Type B pancreatic cell (in vitro differentiated cells): ENCODE measurements at regions not wholly inside any gene's neighbourhood (a gene's known extent, or its start where the extent isn't known, plus 50 kb on each side); places are given as distances from the start of the nearest gene placed in this dataset.
A peak's percentile ranks its signal among the peaks of the same experiment; 100 is the strongest.
"Not testable (repeated sequence)": the region's sequence is repeated elsewhere in the genome, so short reads cannot be mapped to it uniquely, and the experiment has no call there.

ENCODE experiments used
- DNase-seq: peaks from one replicate; pipeline ENCODE4 v3.0.0; 2021; ENCODE audit warnings: mixed read lengths; ENCODE audit not compliant: unreplicated experiment; ENCODE audit errors: extremely low spot score
- H3K27ac Mint-ChIP-seq: 2 replicates; pipeline ENCODE4 v1.8.0; 2021; ENCODE audit warnings: mild to moderate bottlenecking, mixed read lengths
- H3K27me3 Mint-ChIP-seq: 2 replicates; pipeline ENCODE4 v1.8.0; 2021; ENCODE audit warnings: mixed read lengths
- H3K36me3 Mint-ChIP-seq: 2 replicates; pipeline ENCODE4 v1.8.0; 2021; ENCODE audit warnings: mixed read lengths
- H3K4me1 Mint-ChIP-seq: one replicate; pipeline ENCODE4 v1.8.0; 2021; ENCODE audit warnings: mixed read lengths; ENCODE audit not compliant: unreplicated experiment
- H3K4me3 Mint-ChIP-seq: 2 replicates; pipeline ENCODE4 v1.8.0; 2021; ENCODE audit warnings: mild to moderate bottlenecking, mixed read lengths
- H3K9me3 Mint-ChIP-seq: 2 replicates; pipeline ENCODE4 v1.8.0; 2021; ENCODE audit warnings: mixed read lengths
- TF ChIP-seq, protein P1 (sequence below): fragments of 200-600 bp; sonication (generic); conservative IDR thresholded peaks from 2 replicates; pipeline ENCODE4 v1.5.0; 2021; ENCODE audit warnings: antibody characterized with exemption, mild to moderate bottlenecking

DNA sequence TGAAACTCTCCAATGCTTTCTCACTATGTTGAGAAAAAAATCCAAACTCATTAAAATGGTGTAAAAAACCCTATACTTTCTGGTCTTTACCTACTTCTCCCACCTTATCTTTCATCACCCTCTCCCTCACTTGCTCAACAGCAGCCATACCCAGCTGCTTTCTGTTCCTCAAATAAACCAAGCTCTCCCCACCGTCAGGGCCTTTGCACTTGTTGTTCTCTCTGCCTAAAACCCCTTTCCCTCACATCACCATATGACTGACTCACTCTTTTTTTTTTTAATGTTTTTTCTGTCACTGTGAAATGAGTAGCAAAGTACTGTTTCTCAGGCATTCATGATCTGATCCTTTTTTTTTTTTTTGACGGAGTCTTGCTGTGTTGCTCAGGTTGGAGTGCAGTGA, 122.3 kb upstream of the TMEM164 start:
- peaks cover 15% of the 10 kb centered on the region for H3K4me1 Mint-ChIP-seq
- no peaks in the 10 kb centered on the region for H3K9me3 Mint-ChIP-seq
- H3K27me3 Mint-ChIP-seq, result peaks cover 4% of the 10 kb centered on the region
- no peak for DNase-seq
- TF ChIP-seq, protein P1, sequence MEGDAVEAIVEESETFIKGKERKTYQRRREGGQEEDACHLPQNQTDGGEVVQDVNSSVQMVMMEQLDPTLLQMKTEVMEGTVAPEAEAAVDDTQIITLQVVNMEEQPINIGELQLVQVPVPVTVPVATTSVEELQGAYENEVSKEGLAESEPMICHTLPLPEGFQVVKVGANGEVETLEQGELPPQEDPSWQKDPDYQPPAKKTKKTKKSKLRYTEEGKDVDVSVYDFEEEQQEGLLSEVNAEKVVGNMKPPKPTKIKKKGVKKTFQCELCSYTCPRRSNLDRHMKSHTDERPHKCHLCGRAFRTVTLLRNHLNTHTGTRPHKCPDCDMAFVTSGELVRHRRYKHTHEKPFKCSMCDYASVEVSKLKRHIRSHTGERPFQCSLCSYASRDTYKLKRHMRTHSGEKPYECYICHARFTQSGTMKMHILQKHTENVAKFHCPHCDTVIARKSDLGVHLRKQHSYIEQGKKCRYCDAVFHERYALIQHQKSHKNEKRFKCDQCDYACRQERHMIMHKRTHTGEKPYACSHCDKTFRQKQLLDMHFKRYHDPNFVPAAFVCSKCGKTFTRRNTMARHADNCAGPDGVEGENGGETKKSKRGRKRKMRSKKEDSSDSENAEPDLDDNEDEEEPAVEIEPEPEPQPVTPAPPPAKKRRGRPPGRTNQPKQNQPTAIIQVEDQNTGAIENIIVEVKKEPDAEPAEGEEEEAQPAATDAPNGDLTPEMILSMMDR, result no peak
- no peak overlapping the region for H3K4me3 Mint-ChIP-seq
- no peaks in the 10 kb centered on the region for H3K36me3 Mint-ChIP-seq
- H3K27ac Mint-ChIP-seq, result no peak overlapping the region

DNA sequence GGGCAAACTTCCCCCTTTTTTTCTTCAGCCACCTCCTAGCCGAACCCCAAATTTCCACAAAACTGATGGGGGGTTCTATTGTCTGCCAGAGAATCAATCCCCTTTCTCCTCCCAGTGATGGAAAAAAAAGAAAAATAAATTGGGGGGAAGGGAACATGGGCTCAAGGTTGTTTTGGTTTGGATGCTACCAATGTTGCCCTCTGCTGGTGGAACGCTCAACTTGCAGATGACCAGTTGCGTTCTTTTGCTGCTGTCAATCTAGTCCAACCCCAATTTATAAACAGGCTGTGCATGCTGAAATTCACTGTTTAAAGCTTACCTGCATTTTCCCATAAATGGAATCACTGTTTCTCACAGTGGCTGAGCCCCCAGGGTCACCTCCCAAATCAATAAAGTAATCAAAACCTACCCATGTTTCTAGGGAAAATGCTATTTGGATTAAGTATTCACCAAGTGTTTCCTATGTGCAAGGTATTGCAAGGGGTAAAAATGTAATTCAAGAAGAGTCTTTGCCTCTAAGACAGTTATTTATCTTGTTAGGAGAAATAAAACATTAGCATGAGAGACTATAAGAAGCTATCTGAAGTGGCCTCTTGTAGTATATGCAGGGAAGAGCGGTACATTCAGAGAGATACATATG, 116.7 kb upstream of the TMEM164 start:
- H3K27me3 Mint-ChIP-seq, result peaks cover 4% of the 10 kb centered on the region
- H3K4me3 Mint-ChIP-seq, result no peak overlapping the region
- TF ChIP-seq, protein P1, result peak; percentile 92
- DNase-seq, result no peak
- no peaks in the 10 kb centered on the region for H3K9me3 Mint-ChIP-seq
- H3K27ac Mint-ChIP-seq, result no peak overlapping the region
- H3K4me1 Mint-ChIP-seq, result peaks cover 16% of the 10 kb centered on the region
- no peaks in the 10 kb centered on the region for H3K36me3 Mint-ChIP-seq

DNA sequence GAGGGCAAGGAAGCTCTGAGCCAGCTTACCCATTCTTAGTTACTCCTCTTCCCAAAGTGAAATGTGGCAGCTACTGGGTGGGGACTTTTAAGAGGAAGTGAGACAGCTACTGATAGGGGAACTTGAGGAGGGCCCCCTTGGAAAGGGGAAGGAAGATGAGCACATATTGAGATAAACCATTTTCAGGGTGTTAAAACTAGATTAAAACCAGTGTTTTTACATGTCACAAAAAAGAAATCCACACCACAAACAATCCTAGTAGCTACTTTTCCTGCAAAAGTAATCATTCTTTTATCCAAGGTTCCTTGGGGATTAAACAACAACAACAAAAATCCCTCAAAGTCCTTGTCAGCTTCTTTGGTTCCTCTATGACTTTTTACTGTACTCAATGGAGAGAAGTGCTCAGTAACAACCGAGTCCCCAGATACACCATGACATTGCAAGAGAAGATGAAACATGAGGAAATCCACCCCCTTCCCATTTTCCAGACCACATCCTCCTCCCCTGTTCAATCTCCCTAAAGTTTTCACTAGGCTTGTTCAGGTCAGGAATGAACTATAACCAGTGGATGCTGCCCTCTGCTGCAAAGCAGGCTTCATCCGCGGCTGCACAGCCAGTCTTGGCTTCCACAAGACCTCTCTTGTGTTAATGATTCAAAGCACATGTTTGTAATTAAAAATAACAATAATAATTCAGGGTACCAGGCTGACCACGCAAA, 113.5 kb upstream of the TMEM164 start:
- H3K4me3 Mint-ChIP-seq, result no peak overlapping the region
- H3K4me1 Mint-ChIP-seq, result peaks cover 16% of the 10 kb centered on the region
- no peak for DNase-seq
- no peak overlapping the region for H3K27ac Mint-ChIP-seq
- TF ChIP-seq, protein P1, result peak; percentile 59
- peaks cover 4% of the 10 kb centered on the region for H3K27me3 Mint-ChIP-seq
- no peaks in the 10 kb centered on the region for H3K9me3 Mint-ChIP-seq
- H3K36me3 Mint-ChIP-seq, result no peaks in the 10 kb centered on the region

DNA sequence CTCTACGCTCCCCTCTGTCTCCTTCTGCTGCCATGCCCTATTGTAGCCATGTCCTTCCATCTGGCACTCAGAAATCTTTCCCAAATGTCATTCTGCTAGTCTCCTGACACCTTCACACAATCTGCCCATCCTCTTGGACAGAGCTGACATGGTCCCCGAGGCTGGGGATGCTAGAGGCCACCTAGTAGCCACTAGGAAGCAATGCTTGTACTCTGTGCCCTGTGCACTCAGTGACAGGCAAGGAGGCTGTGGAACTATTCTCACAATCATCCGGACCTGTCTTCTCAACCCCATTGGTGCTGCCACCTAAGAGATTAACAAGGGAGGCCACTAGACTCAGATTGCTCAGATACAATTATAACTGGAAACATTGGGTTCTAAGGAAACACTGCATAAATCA, 112.6 kb upstream of the TMEM164 start:
- peaks cover 16% of the 10 kb centered on the region for H3K4me1 Mint-ChIP-seq
- TF ChIP-seq, protein P1, result no peak

DNA sequence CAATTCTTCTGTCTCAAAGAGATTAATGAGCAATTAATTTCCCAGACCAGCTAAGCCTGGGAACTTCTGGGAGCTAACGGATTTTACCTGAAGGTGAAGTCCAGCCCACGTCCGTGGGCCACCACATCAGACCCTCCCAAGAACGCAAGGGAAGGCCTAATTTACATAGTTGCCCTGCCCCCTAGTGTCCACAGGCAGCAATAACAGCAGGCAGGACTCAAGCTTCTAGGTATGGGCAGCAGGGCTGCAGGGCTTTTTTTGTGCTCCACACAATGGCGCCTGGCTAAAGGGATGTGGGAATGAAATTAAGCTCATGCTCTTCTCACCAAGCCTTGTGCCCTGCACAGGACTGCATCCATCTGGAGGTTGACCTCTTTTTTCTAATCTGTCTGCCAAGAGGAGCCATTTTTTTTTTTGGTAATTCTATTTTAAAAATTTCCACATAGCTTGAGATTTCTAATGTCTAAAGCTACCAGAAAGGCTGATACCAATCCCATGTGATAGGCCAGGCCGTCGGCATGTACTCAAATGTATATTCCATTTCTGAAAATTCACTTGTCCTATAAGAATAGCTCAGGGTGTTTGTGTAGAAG, 111.9 kb upstream of the TMEM164 start:
- Mint-ChIP-seq H3K27ac (no peak overlapping the region), H3K4me1 (peaks cover 16% of the 10 kb centered on the region), H3K27me3 (peaks cover 4% of the 10 kb centered on the region), H3K36me3 (no peaks in the 10 kb centered on the region), H3K9me3 (no peaks in the 10 kb centered on the region), H3K4me3 (no peak overlapping the region)
- TF ChIP-seq, protein P1, result peak; percentile 96
- peak; percentile 76 for DNase-seq

More for the DNA sequence above, 112.6 kb upstream of the TMEM164 start:
- Mint-ChIP-seq H3K27me3 (peaks cover 4% of the 10 kb centered on the region), H3K27ac (no peak overlapping the region), H3K36me3 (no peaks in the 10 kb centered on the region), H3K4me3 (no peak overlapping the region), H3K9me3 (no peaks in the 10 kb centered on the region)
- no peak for DNase-seq

DNA sequence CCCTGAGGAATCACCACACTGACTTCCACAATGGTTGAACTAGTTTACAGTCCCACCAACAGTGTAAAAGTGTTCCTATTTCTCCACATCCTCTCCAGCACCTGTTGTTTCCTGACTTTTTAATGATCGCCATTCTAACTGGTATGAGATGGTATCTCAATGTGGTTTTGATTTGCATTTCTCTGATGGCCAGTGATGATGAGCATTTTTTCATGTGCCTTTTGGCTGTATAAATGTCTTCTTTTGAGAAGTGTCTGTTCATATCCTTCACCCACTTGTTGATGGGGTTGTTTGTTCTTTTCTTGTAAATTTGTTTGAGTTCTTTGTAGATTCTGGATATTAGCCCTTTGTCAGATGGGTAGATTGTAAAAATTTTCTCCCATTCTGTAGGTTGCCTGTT, 106.9 kb upstream of the TMEM164 start:
- H3K4me3 Mint-ChIP-seq, H3K36me3 Mint-ChIP-seq, H3K27ac Mint-ChIP-seq, H3K9me3 Mint-ChIP-seq, H3K27me3 Mint-ChIP-seq, DNase-seq, H3K4me1 Mint-ChIP-seq: not testable (repeated sequence)
